H1 (cell line): ENCODE measurements at regions not wholly inside any gene's neighbourhood (a gene's known extent, or its start where the extent isn't known, plus 50 kb on each side); places are given as distances from the start of the nearest gene placed in this dataset.

ENCODE experiments used
- ATF2 ChIP-seq: IDR thresholded peaks from 2 replicates; pipeline ENCODE4 v1.6.1; 2012; ENCODE audit warnings: low read length, inconsistent platforms
- EZH2 ChIP-seq: fragments of 200-600 bp; sonication (generic); IDR thresholded peaks from 2 replicates; pipeline ENCODE4 v1.7.1; 2012; ENCODE audit warnings: low read depth, mild to moderate bottlenecking, moderate library complexity, low read length, inconsistent platforms; ENCODE audit not compliant: severe bottlenecking
- MAFK ChIP-seq: IDR thresholded peaks from 2 replicates; pipeline ENCODE4 v1.6.1; 2012; ENCODE audit warnings: low read depth, mild to moderate bottlenecking, improper control_type of control experiment, low read length
- MAX ChIP-seq: IDR thresholded peaks from 2 replicates; pipeline ENCODE4 v1.6.1; 2012; ENCODE audit warnings: inconsistent platforms
- NANOG ChIP-seq: IDR thresholded peaks from 2 replicates; pipeline ENCODE4 v1.6.1; 2011; ENCODE audit warnings: low read length, low read depth, mild to moderate bottlenecking, inconsistent platforms; ENCODE audit not compliant: insufficient read depth, poor library complexity, severe bottlenecking
- SIRT6 ChIP-seq: IDR thresholded peaks from one replicate; pipeline ENCODE4 v1.7.1; 2012; ENCODE audit warnings: low read length, inconsistent platforms
- TF ChIP-seq, protein P1 (sequence below): fragments of 300-600 bp; sonication (generic); IDR thresholded peaks from 2 replicates; pipeline ENCODE4 v1.7.1; 2012; ENCODE audit warnings: low read length, moderate library complexity, mild to moderate bottlenecking, inconsistent platforms; ENCODE audit not compliant: insufficient replicate concordance

- TF ChIP-seq MAFK (no peak), EZH2 (no peak), MAX (no peak), ATF2 (no peak), NANOG (no peak), SIRT6 (no peak)
- TF ChIP-seq, protein P1, sequence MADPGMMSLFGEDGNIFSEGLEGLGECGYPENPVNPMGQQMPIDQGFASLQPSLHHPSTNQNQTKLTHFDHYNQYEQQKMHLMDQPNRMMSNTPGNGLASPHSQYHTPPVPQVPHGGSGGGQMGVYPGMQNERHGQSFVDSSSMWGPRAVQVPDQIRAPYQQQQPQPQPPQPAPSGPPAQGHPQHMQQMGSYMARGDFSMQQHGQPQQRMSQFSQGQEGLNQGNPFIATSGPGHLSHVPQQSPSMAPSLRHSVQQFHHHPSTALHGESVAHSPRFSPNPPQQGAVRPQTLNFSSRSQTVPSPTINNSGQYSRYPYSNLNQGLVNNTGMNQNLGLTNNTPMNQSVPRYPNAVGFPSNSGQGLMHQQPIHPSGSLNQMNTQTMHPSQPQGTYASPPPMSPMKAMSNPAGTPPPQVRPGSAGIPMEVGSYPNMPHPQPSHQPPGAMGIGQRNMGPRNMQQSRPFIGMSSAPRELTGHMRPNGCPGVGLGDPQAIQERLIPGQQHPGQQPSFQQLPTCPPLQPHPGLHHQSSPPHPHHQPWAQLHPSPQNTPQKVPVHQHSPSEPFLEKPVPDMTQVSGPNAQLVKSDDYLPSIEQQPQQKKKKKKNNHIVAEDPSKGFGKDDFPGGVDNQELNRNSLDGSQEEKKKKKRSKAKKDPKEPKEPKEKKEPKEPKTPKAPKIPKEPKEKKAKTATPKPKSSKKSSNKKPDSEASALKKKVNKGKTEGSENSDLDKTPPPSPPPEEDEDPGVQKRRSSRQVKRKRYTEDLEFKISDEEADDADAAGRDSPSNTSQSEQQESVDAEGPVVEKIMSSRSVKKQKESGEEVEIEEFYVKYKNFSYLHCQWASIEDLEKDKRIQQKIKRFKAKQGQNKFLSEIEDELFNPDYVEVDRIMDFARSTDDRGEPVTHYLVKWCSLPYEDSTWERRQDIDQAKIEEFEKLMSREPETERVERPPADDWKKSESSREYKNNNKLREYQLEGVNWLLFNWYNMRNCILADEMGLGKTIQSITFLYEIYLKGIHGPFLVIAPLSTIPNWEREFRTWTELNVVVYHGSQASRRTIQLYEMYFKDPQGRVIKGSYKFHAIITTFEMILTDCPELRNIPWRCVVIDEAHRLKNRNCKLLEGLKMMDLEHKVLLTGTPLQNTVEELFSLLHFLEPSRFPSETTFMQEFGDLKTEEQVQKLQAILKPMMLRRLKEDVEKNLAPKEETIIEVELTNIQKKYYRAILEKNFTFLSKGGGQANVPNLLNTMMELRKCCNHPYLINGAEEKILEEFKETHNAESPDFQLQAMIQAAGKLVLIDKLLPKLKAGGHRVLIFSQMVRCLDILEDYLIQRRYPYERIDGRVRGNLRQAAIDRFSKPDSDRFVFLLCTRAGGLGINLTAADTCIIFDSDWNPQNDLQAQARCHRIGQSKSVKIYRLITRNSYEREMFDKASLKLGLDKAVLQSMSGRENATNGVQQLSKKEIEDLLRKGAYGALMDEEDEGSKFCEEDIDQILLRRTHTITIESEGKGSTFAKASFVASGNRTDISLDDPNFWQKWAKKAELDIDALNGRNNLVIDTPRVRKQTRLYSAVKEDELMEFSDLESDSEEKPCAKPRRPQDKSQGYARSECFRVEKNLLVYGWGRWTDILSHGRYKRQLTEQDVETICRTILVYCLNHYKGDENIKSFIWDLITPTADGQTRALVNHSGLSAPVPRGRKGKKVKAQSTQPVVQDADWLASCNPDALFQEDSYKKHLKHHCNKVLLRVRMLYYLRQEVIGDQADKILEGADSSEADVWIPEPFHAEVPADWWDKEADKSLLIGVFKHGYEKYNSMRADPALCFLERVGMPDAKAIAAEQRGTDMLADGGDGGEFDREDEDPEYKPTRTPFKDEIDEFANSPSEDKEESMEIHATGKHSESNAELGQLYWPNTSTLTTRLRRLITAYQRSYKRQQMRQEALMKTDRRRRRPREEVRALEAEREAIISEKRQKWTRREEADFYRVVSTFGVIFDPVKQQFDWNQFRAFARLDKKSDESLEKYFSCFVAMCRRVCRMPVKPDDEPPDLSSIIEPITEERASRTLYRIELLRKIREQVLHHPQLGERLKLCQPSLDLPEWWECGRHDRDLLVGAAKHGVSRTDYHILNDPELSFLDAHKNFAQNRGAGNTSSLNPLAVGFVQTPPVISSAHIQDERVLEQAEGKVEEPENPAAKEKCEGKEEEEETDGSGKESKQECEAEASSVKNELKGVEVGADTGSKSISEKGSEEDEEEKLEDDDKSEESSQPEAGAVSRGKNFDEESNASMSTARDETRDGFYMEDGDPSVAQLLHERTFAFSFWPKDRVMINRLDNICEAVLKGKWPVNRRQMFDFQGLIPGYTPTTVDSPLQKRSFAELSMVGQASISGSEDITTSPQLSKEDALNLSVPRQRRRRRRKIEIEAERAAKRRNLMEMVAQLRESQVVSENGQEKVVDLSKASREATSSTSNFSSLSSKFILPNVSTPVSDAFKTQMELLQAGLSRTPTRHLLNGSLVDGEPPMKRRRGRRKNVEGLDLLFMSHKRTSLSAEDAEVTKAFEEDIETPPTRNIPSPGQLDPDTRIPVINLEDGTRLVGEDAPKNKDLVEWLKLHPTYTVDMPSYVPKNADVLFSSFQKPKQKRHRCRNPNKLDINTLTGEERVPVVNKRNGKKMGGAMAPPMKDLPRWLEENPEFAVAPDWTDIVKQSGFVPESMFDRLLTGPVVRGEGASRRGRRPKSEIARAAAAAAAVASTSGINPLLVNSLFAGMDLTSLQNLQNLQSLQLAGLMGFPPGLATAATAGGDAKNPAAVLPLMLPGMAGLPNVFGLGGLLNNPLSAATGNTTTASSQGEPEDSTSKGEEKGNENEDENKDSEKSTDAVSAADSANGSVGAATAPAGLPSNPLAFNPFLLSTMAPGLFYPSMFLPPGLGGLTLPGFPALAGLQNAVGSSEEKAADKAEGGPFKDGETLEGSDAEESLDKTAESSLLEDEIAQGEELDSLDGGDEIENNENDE = no peak
Observed at GRCh38 chr6:146912730-146913685, 291.2 kb upstream of the STXBP5 start (continued).
